ENCODE measurements at regions not wholly inside any gene's neighbourhood (a gene's known extent, or its start where the extent isn't known, plus 50 kb on each side); places are given as distances from the start of the nearest gene placed in this dataset.
"Not testable (repeated sequence)": the region's sequence is repeated elsewhere in the genome, so short reads cannot be mapped to it uniquely, and the experiment has no call there.

- no peak for DNase-seq (ENCODE audit: low read depth in 3 of 3, low spot score in 2 of 3)
These were observed 292.5 kb upstream of the CNR1 start for GRCh38 chr6:88458662-88459061.

GRCh38 chr6:88456221-88456859 lies 290.2 kb upstream of the CNR1 start:
- no peak for DNase-seq (ENCODE audit: low read depth in 3 of 3, low spot score in 2 of 3)

- no peak for DNase-seq (ENCODE audit: low read depth in 3 of 3, low spot score in 2 of 3)
These were observed 289.2 kb upstream of the CNR1 start for GRCh38 chr6:88455317-88455716.

- DNase-seq (ENCODE audit: low read depth in 3 of 3, low spot score in 2 of 3) = no peak
These were observed 288.5 kb upstream of the CNR1 start for GRCh38 chr6:88454658-88455057.

- DNase-seq (ENCODE audit: low read depth in 3 of 3, low spot score in 2 of 3) = no peak
These were observed 283.6 kb upstream of the CNR1 start for GRCh38 chr6:88449770-88450169.

GRCh38 chr6:88445188-88445965 lies 279.2 kb upstream of the CNR1 start:
- no peak for DNase-seq (ENCODE audit: low read depth in 3 of 3, low spot score in 2 of 3)

GRCh38 chr6:88443554-88443953 lies 277.4 kb upstream of the CNR1 start:
- DNase-seq (ENCODE audit: low read depth in 3 of 3, low spot score in 2 of 3) = no peak

- no peak for DNase-seq (ENCODE audit: low read depth in 3 of 3, low spot score in 2 of 3)
These were observed 276.6 kb upstream of the CNR1 start for GRCh38 chr6:88442737-88443136.

- no peak for DNase-seq (ENCODE audit: low read depth in 3 of 3, low spot score in 2 of 3)
These were observed 275.2 kb upstream of the CNR1 start for GRCh38 chr6:88441346-88441745.

- DNase-seq (ENCODE audit: low read depth in 3 of 3, low spot score in 2 of 3) = no peak
These were observed 261.9 kb upstream of the CNR1 start for GRCh38 chr6:88428068-88428467.

- no peak for DNase-seq (ENCODE audit: low read depth in 3 of 3, low spot score in 2 of 3)
These were observed 259.9 kb upstream of the CNR1 start for GRCh38 chr6:88426005-88426404.

GRCh38 chr6:88422831-88423230 lies 256.7 kb upstream of the CNR1 start:
- no peak for DNase-seq (ENCODE audit: low read depth in 3 of 3, low spot score in 2 of 3)

GRCh38 chr6:88420967-88421488 lies 254.9 kb upstream of the CNR1 start:
- DNase-seq (ENCODE audit: low read depth in 3 of 3, low spot score in 2 of 3) = not testable (repeated sequence)

GRCh38 chr6:88418921-88419810 lies 253.0 kb upstream of the CNR1 start:
- DNase-seq (ENCODE audit: low read depth in 3 of 3, low spot score in 2 of 3) = not testable (repeated sequence)

- DNase-seq (ENCODE audit: low read depth in 3 of 3, low spot score in 2 of 3) = not testable (repeated sequence)
These were observed 251.2 kb upstream of the CNR1 start for GRCh38 chr6:88417361-88417760.

GRCh38 chr6:88413459-88413858 lies 247.3 kb upstream of the CNR1 start:
- DNase-seq (ENCODE audit: low read depth in 3 of 3, low spot score in 2 of 3) = no peak

- not testable (repeated sequence) for DNase-seq (ENCODE audit: low read depth in 3 of 3, low spot score in 2 of 3)
These were observed 242.2 kb upstream of the CNR1 start for GRCh38 chr6:88408355-88408754.

- DNase-seq (ENCODE audit: low read depth in 3 of 3, low spot score in 2 of 3) = not testable (repeated sequence)
These were observed 240.5 kb upstream of the CNR1 start for GRCh38 chr6:88406674-88407073.

GRCh38 chr6:88403486-88403885 lies 237.3 kb upstream of the CNR1 start:
- no peak for DNase-seq (ENCODE audit: low read depth in 3 of 3, low spot score in 2 of 3)

GRCh38 chr6:88402909-88403308 lies 236.8 kb upstream of the CNR1 start:
- no peak for DNase-seq (ENCODE audit: low read depth in 3 of 3, low spot score in 2 of 3)

GRCh38 chr6:88390998-88391397 lies 224.9 kb upstream of the CNR1 start:
- DNase-seq (ENCODE audit: low read depth in 3 of 3, low spot score in 2 of 3) = not testable (repeated sequence)

Measured in right renal cortex interstitium (tissue), 3 donors.